ENCODE measurements at regions not wholly inside any gene's neighbourhood (a gene's known extent, or its start where the extent isn't known, plus 50 kb on each side); places are given as distances from the start of the nearest gene placed in this dataset.

- Histone ChIP-seq H3K4me2 (ENCODE audit: insufficient read depth in 1 of 2, low read depth in 2 of 2, low read length in 2 of 2) (no peak overlapping the region), H2AFZ (ENCODE audit: low read length) (no peak overlapping the region; the same call in 1 of the 2 replicates), H2BK15ac (ENCODE audit: low read length) (no peak overlapping the region), H3K4me3 (ENCODE audit: extremely low read depth in 1 of 4, insufficient read depth in 2 of 4, low read depth in 3 of 4, low read length in 4 of 4) (no peak overlapping the region), H4K5ac (ENCODE audit: insufficient read length, low read depth, low read length) (no peak overlapping the region), H3K23me2 (ENCODE audit: low read depth, low read length) (no peaks in the 10 kb centered on the region), H3K4me1 (replicated peaks in 1 of 4; ENCODE audit: control insufficient read depth in 3 of 4, insufficient read depth in 4 of 4, low read length in 3 of 4) (no peaks in the 10 kb centered on the region), H3K27me3 (replicated peaks in 1 of 4; ENCODE audit: control insufficient read depth in 3 of 4, extremely low read depth in 1 of 4, insufficient read depth in 3 of 4, low read length in 3 of 4) (no peaks in the 10 kb centered on the region), H3K9ac (replicated peaks in 1 of 4; ENCODE audit: extremely low read depth in 1 of 4, low read depth in 3 of 4, low read length in 3 of 4) (no peak overlapping the region), H3K14ac (ENCODE audit: insufficient read length) (no peak overlapping the region), H4K91ac (replicated peaks; ENCODE audit: insufficient read length, low read length) (no peak overlapping the region), H3K56ac (replicated peaks; ENCODE audit: insufficient read length, low read depth, low read length) (no peak overlapping the region), H3K9me3 (ENCODE audit: insufficient read depth in 2 of 2, low read depth in 1 of 2, low read length in 1 of 2) (no peaks in the 10 kb centered on the region), H2BK5ac (ENCODE audit: low read depth, low read length) (no peak overlapping the region), H4K20me1 (replicated peaks in 1 of 2; ENCODE audit: control insufficient read depth in 1 of 2, insufficient read depth in 2 of 2, low read length in 2 of 2) (no peaks in the 10 kb centered on the region), H3K23ac (ENCODE audit: insufficient read length) (no peak overlapping the region), H3K79me1 (ENCODE audit: low read depth, low read length) (no peaks in the 10 kb centered on the region), H3K79me2 (ENCODE audit: control insufficient read depth in 1 of 2, insufficient read depth in 2 of 2, low read length in 2 of 2) (no peaks in the 10 kb centered on the region), H2BK120ac (replicated peaks; ENCODE audit: low read depth, low read length) (no peak overlapping the region), H4K8ac (ENCODE audit: extremely low read depth, insufficient read depth, low read length) (no peak overlapping the region), H3K27ac (ENCODE audit: low read depth, low read length) (no peak overlapping the region), H3K4ac (replicated peaks; ENCODE audit: insufficient read length, low read depth, low read length) (no peak overlapping the region), H2BK20ac (ENCODE audit: low read length) (no peak overlapping the region), H2BK12ac (ENCODE audit: low read depth, low read length) (no peak overlapping the region), H3K18ac (ENCODE audit: extremely low read depth, low read length) (no peak overlapping the region), H2AK5ac (ENCODE audit: low read depth, low read length) (no peak overlapping the region), H3K36me3 (ENCODE audit: control insufficient read depth in 2 of 4, insufficient read depth in 4 of 4, low read length in 3 of 4) (no peaks in the 10 kb centered on the region)
- ChIA-PET CTCF (ENCODE audit: partially characterized antibody) (no interaction called here), POLR2A (ENCODE audit: partially characterized antibody) (no interaction called here)
- FAIRE-seq = no peak
- DNase-seq (ENCODE audit: low read depth in 1 of 2, low spot score in 2 of 2) = no peak
- TF ChIP-seq TBP (IDR thresholded peaks at IDR 0.05; ENCODE audit: low read depth, low read length) (no peak), TCF12 (IDR thresholded peaks at IDR 0.05; ENCODE audit: low read depth, low read length) (no peak), SIX5 (IDR thresholded peaks at IDR 0.05; ENCODE audit: low read depth, low read length) (no peak), NANOG (IDR thresholded peaks at IDR 0.05; ENCODE audit: insufficient read depth, low read depth, low read length, poor library complexity, severe bottlenecking) (no peak), HDAC2 (IDR thresholded peaks at IDR 0.05; ENCODE audit: borderline replicate concordance in 1 of 2, low read depth in 2 of 2, low read length in 2 of 2) (no peak), NRF1 (IDR thresholded peaks at IDR 0.05; ENCODE audit: low read depth, low read length) (no peak), MAFK (IDR thresholded peaks at IDR 0.05; ENCODE audit: low read depth, low read length) (no peak), SP1 (IDR thresholded peaks at IDR 0.05; ENCODE audit: low read depth, low read length) (no peak), POLR2A (IDR thresholded peaks at IDR 0.05; ENCODE audit: control extremely low read depth in 1 of 2, low read depth in 2 of 2, low read length in 2 of 2) (no peak), TAF1 (IDR thresholded peaks at IDR 0.05; ENCODE audit: low read depth, low read length) (no peak), GTF2F1 (IDR thresholded peaks at IDR 0.05; ENCODE audit: borderline replicate concordance, low read depth, low read length) (no peak), SP2 (IDR thresholded peaks at IDR 0.05; ENCODE audit: low read length) (no peak)
- TF ChIP-seq, protein P1, sequence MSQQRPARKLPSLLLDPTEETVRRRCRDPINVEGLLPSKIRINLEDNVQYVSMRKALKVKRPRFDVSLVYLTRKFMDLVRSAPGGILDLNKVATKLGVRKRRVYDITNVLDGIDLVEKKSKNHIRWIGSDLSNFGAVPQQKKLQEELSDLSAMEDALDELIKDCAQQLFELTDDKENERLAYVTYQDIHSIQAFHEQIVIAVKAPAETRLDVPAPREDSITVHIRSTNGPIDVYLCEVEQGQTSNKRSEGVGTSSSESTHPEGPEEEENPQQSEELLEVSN (IDR thresholded peaks at IDR 0.05) = no peak
Measured at GRCh38 chr17:70713694-70714093, 544.4 kb downstream of the KCNJ2 start.
